Transverse colon (tissue), 4 donors: ENCODE measurements at regions not wholly inside any gene's neighbourhood (a gene's known extent, or its start where the extent isn't known, plus 50 kb on each side); places are given as distances from the start of the nearest gene placed in this dataset.

Source experiments
- POLR2A ChIP-seq: fragments of 450-650 bp; IDR thresholded peaks from one replicate; pipeline ENCODE4 v1.6.1; 2016; ENCODE audit warnings: antibody characterized with exemption, mild to moderate bottlenecking, moderate library complexity
- POLR2AphosphoS5 ChIP-seq, 3 donors: sonication (generic); formaldehyde crosslinking; IDR thresholded peaks; one replicate each; pipeline ENCODE4 v1.6.1; 2016; ENCODE audit warnings: antibody characterized with exemption in 3 of 3
- TF ChIP-seq, protein P1 (sequence below), 5 experiments: fragments of 200-600 bp in 3 of 5; fragments of 450-650 bp in 2 of 5; sonication (generic) in 3 of 5; IDR thresholded peaks; 1 replicate in 2 of 5; 2 replicates in 3 of 5; pipeline ENCODE4 v1.5.1; 2016 to 2017; ENCODE audit warnings: antibody characterized with exemption in 5 of 5, inconsistent platforms in 3 of 5, mild to moderate bottlenecking in 2 of 5, moderate library complexity in 1 of 5

DNA sequence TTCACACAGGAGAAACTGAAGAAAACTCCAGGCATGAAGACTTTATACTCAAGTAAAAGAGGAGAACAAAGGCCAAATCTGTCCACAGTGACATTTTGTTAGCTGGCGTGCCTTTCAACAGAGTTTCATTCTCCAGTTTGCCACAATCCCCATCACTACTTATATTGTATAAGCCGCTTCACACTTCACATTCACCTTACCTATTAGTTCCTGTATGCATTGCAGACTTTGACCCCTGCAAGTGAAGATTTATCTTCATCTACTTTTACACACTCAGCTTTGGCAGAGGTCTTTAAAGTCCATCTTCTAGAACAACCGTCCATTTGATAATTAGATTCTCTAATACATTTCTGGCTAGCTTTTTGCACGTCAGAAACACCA is 56.8 kb upstream of the TANK start:
- TF ChIP-seq POLR2AphosphoS5 (IDR thresholded peaks at IDR 0.05) (no peak), POLR2A (no peak)
- TF ChIP-seq, protein P1, sequence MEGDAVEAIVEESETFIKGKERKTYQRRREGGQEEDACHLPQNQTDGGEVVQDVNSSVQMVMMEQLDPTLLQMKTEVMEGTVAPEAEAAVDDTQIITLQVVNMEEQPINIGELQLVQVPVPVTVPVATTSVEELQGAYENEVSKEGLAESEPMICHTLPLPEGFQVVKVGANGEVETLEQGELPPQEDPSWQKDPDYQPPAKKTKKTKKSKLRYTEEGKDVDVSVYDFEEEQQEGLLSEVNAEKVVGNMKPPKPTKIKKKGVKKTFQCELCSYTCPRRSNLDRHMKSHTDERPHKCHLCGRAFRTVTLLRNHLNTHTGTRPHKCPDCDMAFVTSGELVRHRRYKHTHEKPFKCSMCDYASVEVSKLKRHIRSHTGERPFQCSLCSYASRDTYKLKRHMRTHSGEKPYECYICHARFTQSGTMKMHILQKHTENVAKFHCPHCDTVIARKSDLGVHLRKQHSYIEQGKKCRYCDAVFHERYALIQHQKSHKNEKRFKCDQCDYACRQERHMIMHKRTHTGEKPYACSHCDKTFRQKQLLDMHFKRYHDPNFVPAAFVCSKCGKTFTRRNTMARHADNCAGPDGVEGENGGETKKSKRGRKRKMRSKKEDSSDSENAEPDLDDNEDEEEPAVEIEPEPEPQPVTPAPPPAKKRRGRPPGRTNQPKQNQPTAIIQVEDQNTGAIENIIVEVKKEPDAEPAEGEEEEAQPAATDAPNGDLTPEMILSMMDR (IDR thresholded peaks at IDR 0.05): no peak
